Keratinocyte (primary cell): ENCODE measurements at regions not wholly inside any gene's neighbourhood (a gene's known extent, or its start where the extent isn't known, plus 50 kb on each side); places are given as distances from the start of the nearest gene placed in this dataset.

Experiments used
- EZH2 ChIP-seq: IDR thresholded peaks from one replicate; pipeline ENCODE4 v1.6.1; 2012; ENCODE audit warnings: inconsistent platforms, mild to moderate bottlenecking, low read length, moderate library complexity
- TF ChIP-seq, protein P1 (sequence below), 3 experiments: IDR thresholded peaks in 1 of 3; conservative IDR thresholded peaks in 1 of 3; optimal IDR thresholded peaks in 1 of 3; 2 replicates in 2 of 3; 3 replicates in 1 of 3; pipeline versions ENCODE3 to v1.5.1; 2011; ENCODE audit warnings: low read length in 3 of 3, mild to moderate bottlenecking in 3 of 3, moderate library complexity in 2 of 3, control low read depth in 1 of 3, inconsistent platforms in 1 of 3; ENCODE audit not compliant: insufficient read depth in 2 of 3; ENCODE audit errors: extremely low read depth in 1 of 3

DNA sequence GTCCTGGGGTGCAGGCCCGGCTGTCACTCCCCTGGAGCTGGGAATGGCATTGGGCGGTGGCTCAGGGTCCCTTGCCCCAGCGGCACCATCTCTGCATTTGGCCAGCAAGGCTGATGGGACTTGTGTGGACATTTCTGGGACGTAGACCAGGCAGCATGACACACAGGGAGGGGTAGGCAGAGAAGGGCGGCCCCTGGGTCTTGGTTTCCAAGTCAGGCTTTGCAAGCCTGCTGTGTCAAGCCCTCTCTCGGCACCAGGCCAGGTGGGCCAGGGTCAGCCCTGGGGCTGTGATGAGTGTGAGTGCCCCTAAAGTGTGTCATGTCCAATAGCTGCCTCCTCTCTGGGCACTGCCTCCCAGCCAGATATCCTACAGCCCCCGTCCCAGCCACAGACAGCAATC lies 335.2 kb downstream of the SEC14L1 start:
- no peak for TF ChIP-seq EZH2
- TF ChIP-seq, protein P1, sequence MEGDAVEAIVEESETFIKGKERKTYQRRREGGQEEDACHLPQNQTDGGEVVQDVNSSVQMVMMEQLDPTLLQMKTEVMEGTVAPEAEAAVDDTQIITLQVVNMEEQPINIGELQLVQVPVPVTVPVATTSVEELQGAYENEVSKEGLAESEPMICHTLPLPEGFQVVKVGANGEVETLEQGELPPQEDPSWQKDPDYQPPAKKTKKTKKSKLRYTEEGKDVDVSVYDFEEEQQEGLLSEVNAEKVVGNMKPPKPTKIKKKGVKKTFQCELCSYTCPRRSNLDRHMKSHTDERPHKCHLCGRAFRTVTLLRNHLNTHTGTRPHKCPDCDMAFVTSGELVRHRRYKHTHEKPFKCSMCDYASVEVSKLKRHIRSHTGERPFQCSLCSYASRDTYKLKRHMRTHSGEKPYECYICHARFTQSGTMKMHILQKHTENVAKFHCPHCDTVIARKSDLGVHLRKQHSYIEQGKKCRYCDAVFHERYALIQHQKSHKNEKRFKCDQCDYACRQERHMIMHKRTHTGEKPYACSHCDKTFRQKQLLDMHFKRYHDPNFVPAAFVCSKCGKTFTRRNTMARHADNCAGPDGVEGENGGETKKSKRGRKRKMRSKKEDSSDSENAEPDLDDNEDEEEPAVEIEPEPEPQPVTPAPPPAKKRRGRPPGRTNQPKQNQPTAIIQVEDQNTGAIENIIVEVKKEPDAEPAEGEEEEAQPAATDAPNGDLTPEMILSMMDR (optimal IDR thresholded peaks at IDR 0.05 in 1 of 3, IDR thresholded peaks at IDR 0.05 in 1 of 3, conservative IDR thresholded peaks at IDR 0.05 in 1 of 3; ENCODE audit: extremely low read depth in 1 of 3, insufficient read depth in 2 of 3, low read length in 3 of 3) = no peak
